Left kidney (tissue), 1 donor: ENCODE measurements at regions not wholly inside any gene's neighbourhood (a gene's known extent, or its start where the extent isn't known, plus 50 kb on each side); places are given as distances from the start of the nearest gene placed in this dataset.

Source experiments
- DNase-seq: peaks from one replicate; pipeline ENCODE4 v3.0.0-alpha.2; 2013

- DNase-seq: no peak
These were observed 112.2 kb downstream of the TRIB2 start for GRCh38 chr2:12828980-12829379.

GRCh38 chr2:12831016-12831415 is 114.3 kb downstream of the TRIB2 start:
- no peak for DNase-seq

GRCh38 chr2:12834239-12834638 is 117.5 kb downstream of the TRIB2 start:
- no peak for DNase-seq

- DNase-seq: no peak
These were observed 119.0 kb downstream of the TRIB2 start for GRCh38 chr2:12835733-12836132.

- no peak for DNase-seq
These were observed 122.6 kb downstream of the TRIB2 start for GRCh38 chr2:12839339-12839738.

- DNase-seq: no peak
These were observed 124.3 kb downstream of the TRIB2 start for GRCh38 chr2:12841021-12841420.

GRCh38 chr2:12842917-12843316 is 126.2 kb downstream of the TRIB2 start:
- DNase-seq: no peak

- DNase-seq: no peak
These were observed 127.8 kb downstream of the TRIB2 start for GRCh38 chr2:12844511-12844910.

GRCh38 chr2:12847694-12848575 is 131.2 kb downstream of the TRIB2 start:
- no peak for DNase-seq

- no peak for DNase-seq
These were observed 135.4 kb downstream of the TRIB2 start for GRCh38 chr2:12852135-12852534.

GRCh38 chr2:12854001-12854530 is 137.3 kb downstream of the TRIB2 start:
- no peak for DNase-seq

- DNase-seq: no peak
These were observed 138.8 kb downstream of the TRIB2 start for GRCh38 chr2:12855508-12855907.

- no peak for DNase-seq
These were observed 140.3 kb downstream of the TRIB2 start for GRCh38 chr2:12856934-12857601.

GRCh38 chr2:12857891-12858290 is 141.2 kb downstream of the TRIB2 start:
- DNase-seq: no peak

- no peak for DNase-seq
These were observed 142.1 kb downstream of the TRIB2 start for GRCh38 chr2:12858786-12859185.

- DNase-seq: no peak
These were observed 144.7 kb downstream of the TRIB2 start for GRCh38 chr2:12861344-12861930.

- DNase-seq: no peak
These were observed 145.8 kb downstream of the TRIB2 start for GRCh38 chr2:12862541-12862940.

- no peak for DNase-seq
These were observed 147.2 kb downstream of the TRIB2 start for GRCh38 chr2:12863937-12864336.

- peak; percentile 24 for DNase-seq
These were observed 151.0 kb downstream of the TRIB2 start for GRCh38 chr2:12867631-12868287.

GRCh38 chr2:12870692-12871091 is 154.0 kb downstream of the TRIB2 start:
- DNase-seq: no peak

GRCh38 chr2:12871694-12872315 is 155.1 kb downstream of the TRIB2 start:
- DNase-seq: no peak

GRCh38 chr2:12877761-12878160 is 161.0 kb downstream of the TRIB2 start:
- no peak for DNase-seq
